Hepatic stellate cell (primary cell): ENCODE measurements at regions not wholly inside any gene's neighbourhood (a gene's known extent, or its start where the extent isn't known, plus 50 kb on each side); places are given as distances from the start of the nearest gene placed in this dataset.

ENCODE experiments used
- DNase-seq: peaks from one replicate; pipeline ENCODE4 v3.0.0; 2011; ENCODE audit warnings: low spot score

GRCh38 chr12:97093187-97093683, 186.2 kb downstream of the NEDD1 start:
- no peak for DNase-seq

- no peak for DNase-seq
Measured at GRCh38 chr12:97097734-97098133, 190.7 kb downstream of the NEDD1 start.

GRCh38 chr12:97109441-97109840, 202.4 kb downstream of the NEDD1 start:
- DNase-seq, result no peak

GRCh38 chr12:97112136-97112535, 205.1 kb downstream of the NEDD1 start:
- DNase-seq, result no peak

- DNase-seq, result no peak
Measured at GRCh38 chr12:97118796-97119375, 211.8 kb downstream of the NEDD1 start.

- no peak for DNase-seq
Measured at GRCh38 chr12:97127061-97127460, 220.0 kb downstream of the NEDD1 start.

GRCh38 chr12:97131220-97131981, 224.3 kb downstream of the NEDD1 start:
- no peak for DNase-seq

GRCh38 chr12:97132270-97132669, 225.2 kb downstream of the NEDD1 start:
- no peak for DNase-seq

GRCh38 chr12:97134495-97134894, 227.4 kb downstream of the NEDD1 start:
- DNase-seq, result no peak

GRCh38 chr12:97140355-97140754, 233.3 kb downstream of the NEDD1 start:
- DNase-seq, result no peak

- no peak for DNase-seq
Measured at GRCh38 chr12:97142737-97143410, 235.8 kb downstream of the NEDD1 start.

GRCh38 chr12:97148941-97149559, 242.0 kb downstream of the NEDD1 start:
- DNase-seq, result no peak

- no peak for DNase-seq
Measured at GRCh38 chr12:97151481-97151880, 244.4 kb downstream of the NEDD1 start.

- DNase-seq, result no peak
Measured at GRCh38 chr12:97159377-97159776, 252.3 kb downstream of the NEDD1 start.

- no peak for DNase-seq
Measured at GRCh38 chr12:97160277-97160676, 253.2 kb downstream of the NEDD1 start.

GRCh38 chr12:97162173-97162572, 255.1 kb downstream of the NEDD1 start:
- no peak for DNase-seq

- no peak for DNase-seq
Measured at GRCh38 chr12:97164936-97165335, 257.9 kb downstream of the NEDD1 start.

GRCh38 chr12:97167598-97167997, 260.5 kb downstream of the NEDD1 start:
- no peak for DNase-seq

- no peak for DNase-seq
Measured at GRCh38 chr12:97168804-97169203, 261.7 kb downstream of the NEDD1 start.

GRCh38 chr12:97169889-97170567, 263.0 kb downstream of the NEDD1 start:
- no peak for DNase-seq

GRCh38 chr12:97173688-97174410, 266.8 kb downstream of the NEDD1 start:
- no peak for DNase-seq
